BLaER1 treated with 17β-estradiol and CSF1 and Interleukin-3, amounts not matched to agents 10 nM and 100 nM (cell line): ENCODE measurements at regions not wholly inside any gene's neighbourhood (a gene's known extent, or its start where the extent isn't known, plus 50 kb on each side); places are given as distances from the start of the nearest gene placed in this dataset.
A peak's percentile ranks its signal among the peaks of the same experiment; 100 is the strongest.

ENCODE experiments used
- H3K27ac ChIP-seq, 11 experiments: shearing (Covaris generic); formaldehyde crosslinking; 2 replicates each; pipeline ENCODE4 v1.8.1; 2022
- H3K27me3 ChIP-seq, 11 experiments: shearing (Covaris generic); formaldehyde crosslinking; 2 replicates each; pipeline ENCODE4 v1.8.1; 2022
- H3K36me3 ChIP-seq, 11 experiments: shearing (Covaris generic); formaldehyde crosslinking; 2 replicates each; pipeline ENCODE4 v1.8.1; 2022
- H3K4me1 ChIP-seq, 10 experiments: shearing (Covaris generic); formaldehyde crosslinking; 2 replicates each; pipeline ENCODE4 v1.8.1; 2022
- H3K4me2 ChIP-seq, 11 experiments: shearing (Covaris generic); formaldehyde crosslinking; 2 replicates each; pipeline ENCODE4 v1.8.1; 2022
- H3K4me3 ChIP-seq, 10 experiments: shearing (Covaris generic); formaldehyde crosslinking; 2 replicates each; pipeline ENCODE4 v1.8.1; 2022
- H3K9ac ChIP-seq, 11 experiments: shearing (Covaris generic); formaldehyde crosslinking; 2 replicates each; pipeline ENCODE4 v1.8.1; 2022
- H3K9me3 ChIP-seq, 11 experiments: shearing (Covaris generic); formaldehyde crosslinking; replicated peaks in 1 of 11; 2 replicates each; pipeline ENCODE4 v1.8.1; 2022
- H4K20me1 ChIP-seq, 11 experiments: shearing (Covaris generic); formaldehyde crosslinking; 2 replicates each; pipeline ENCODE4 v1.8.1; 2022
- Cebpa-rat ChIP-seq, 11 experiments: shearing (Covaris generic); IDR thresholded peaks; 2 replicates each; pipeline ENCODE4 v1.8.1; 2022

DNA sequence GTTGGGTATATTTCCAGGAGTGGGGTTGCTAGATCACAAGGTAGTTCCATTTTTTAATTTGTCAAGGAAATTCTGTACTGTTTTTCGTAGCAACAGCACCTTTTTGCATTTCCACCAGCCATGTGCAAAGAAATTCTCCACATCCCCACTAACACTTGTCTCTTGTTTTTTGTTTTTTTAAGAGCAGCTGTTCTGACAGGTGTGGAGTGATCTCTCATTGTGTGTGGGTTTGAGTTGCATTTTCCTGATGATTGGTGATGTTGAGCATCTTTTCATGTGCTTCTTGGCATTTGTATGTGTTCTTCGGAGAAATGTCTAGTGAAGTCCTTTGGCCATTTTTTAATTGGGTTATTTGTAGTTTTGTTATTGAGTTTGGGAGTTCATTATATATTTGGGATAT, 80.3 kb upstream of the PUDP start:
- no peak overlapping the region for H3K4me2 ChIP-seq
- H3K9me3 ChIP-seq: peaks cover 0 to 19% (median 11%) of the 10 kb centered on the region in 11 experiments; a peak in 14 of 22 replicates
- no peak overlapping the region for H3K27ac ChIP-seq
- no peak overlapping the region for H3K4me3 ChIP-seq
- peaks cover 0 to 3% (median 0%) of the 10 kb centered on the region in 11 experiments; a peak in 2 of 22 replicates for H4K20me1 ChIP-seq
- peaks cover 0 to 46% (median 23%) of the 10 kb centered on the region in 10 experiments; a peak in 16 of 20 replicates for H3K4me1 ChIP-seq
- peaks cover 0 to 14% (median 0%) of the 10 kb centered on the region in 11 experiments; a peak in 2 of 22 replicates for H3K36me3 ChIP-seq
- no peak overlapping the region for H3K9ac ChIP-seq
- no peaks in the 10 kb centered on the region for H3K27me3 ChIP-seq
- no peak for TF ChIP-seq Cebpa-rat (IDR thresholded peaks at IDR 0.05)

GRCh38 chrX:7225338-7225737, 77.4 kb upstream of the PUDP start:
- H3K27ac ChIP-seq: no peak overlapping the region
- no peak overlapping the region for H3K4me3 ChIP-seq
- no peak overlapping the region for H3K4me2 ChIP-seq
- H3K9ac ChIP-seq: no peak overlapping the region
- no peaks in the 10 kb centered on the region; a peak in 1 of 22 replicates for H4K20me1 ChIP-seq
- TF ChIP-seq Cebpa-rat (IDR thresholded peaks at IDR 0.05): no peak
- peaks cover 0 to 23% (median 10%) of the 10 kb centered on the region in 11 experiments; a peak in 13 of 22 replicates for H3K9me3 ChIP-seq
- no peaks in the 10 kb centered on the region for H3K27me3 ChIP-seq
- H3K36me3 ChIP-seq: peaks cover 0 to 10% (median 0%) of the 10 kb centered on the region in 11 experiments; a peak in 3 of 22 replicates
- H3K4me1 ChIP-seq: peaks cover 0 to 20% (median 0%) of the 10 kb centered on the region in 10 experiments; a peak in 7 of 20 replicates

- Histone ChIP-seq H3K36me3 (peaks cover 0 to 15% (median 0%) of the 10 kb centered on the region in 11 experiments; a peak in 3 of 22 replicates), H3K4me2 (peak overlapping the region in 1 of 11 experiments; percentile 13; a peak in 2 of 22 replicates), H3K27me3 (no peaks in the 10 kb centered on the region), H3K9me3 (peaks cover 0 to 13% (median 4%) of the 10 kb centered on the region in 11 experiments; a peak in 5 of 22 replicates), H3K9ac (no peak overlapping the region), H3K4me1 (peaks cover 0 to 8% (median 2%) of the 10 kb centered on the region in 10 experiments; a peak in 6 of 20 replicates), H3K4me3 (no peak overlapping the region), H4K20me1 (no peaks in the 10 kb centered on the region), H3K27ac (no peak overlapping the region)
- TF ChIP-seq Cebpa-rat (IDR thresholded peaks at IDR 0.05): no peak
Observed at GRCh38 chrX:7223271-7223670, 75.3 kb upstream of the PUDP start.

DNA sequence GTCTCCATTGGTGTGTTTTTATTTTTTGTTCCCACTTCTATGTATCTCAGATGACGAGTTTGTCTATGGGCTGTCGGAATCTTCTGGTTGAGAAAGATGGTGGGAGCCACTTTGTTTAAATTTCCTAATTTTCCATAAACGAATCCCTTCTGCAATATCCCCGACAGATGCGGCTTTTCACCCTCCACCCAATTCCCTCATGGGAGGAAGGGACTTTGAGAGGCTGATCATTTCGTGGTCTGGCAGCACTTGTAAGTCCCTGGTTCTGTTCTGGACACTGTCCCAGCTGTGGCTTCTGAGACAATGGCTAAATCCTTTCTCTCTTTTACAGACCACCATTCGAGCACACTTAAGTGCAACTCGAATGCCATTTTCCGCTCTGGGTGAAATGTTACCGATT, 72.2 kb upstream of the PUDP start:
- H3K36me3 ChIP-seq: peaks cover 0 to 15% (median 0%) of the 10 kb centered on the region in 11 experiments; a peak in 3 of 22 replicates
- H3K4me2 ChIP-seq: no peak overlapping the region
- H4K20me1 ChIP-seq: no peaks in the 10 kb centered on the region
- no peak overlapping the region for H3K27ac ChIP-seq
- no peak overlapping the region for H3K4me3 ChIP-seq
- H3K9ac ChIP-seq: no peak overlapping the region
- peaks cover 0 to 13% (median 4%) of the 10 kb centered on the region in 11 experiments; a peak in 5 of 22 replicates for H3K9me3 ChIP-seq
- H3K27me3 ChIP-seq: no peaks in the 10 kb centered on the region
- TF ChIP-seq Cebpa-rat (IDR thresholded peaks at IDR 0.05): no peak
- H3K4me1 ChIP-seq: peaks cover 0 to 14% (median 2%) of the 10 kb centered on the region in 10 experiments; a peak in 6 of 20 replicates

DNA sequence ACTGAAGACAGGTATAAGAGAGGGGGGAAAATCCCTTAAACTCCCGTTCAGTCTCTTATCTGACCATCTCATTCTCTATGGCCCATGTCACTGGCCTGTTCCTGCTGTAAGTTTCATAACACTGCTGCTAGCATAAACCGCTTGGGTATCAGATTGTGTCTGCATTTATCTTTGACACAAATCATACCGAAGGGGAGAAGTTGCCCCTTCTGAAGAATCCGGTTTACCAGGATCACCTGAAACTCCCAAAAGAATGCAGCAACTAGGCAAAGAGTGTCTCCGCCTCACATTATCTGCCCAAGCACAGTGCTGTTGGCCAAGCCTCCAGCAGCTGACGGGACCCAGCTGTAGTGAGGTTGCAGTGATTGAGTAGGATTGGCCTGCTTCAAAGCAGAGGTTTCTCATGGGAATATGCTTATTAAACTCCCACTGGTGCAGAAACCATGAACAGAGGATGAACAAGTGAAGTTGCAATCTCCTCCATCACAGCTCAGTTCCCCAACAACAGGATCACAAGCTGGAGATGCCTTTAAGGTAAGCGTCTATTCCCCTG, 71.3 kb upstream of the PUDP start:
- no peak overlapping the region for H3K4me3 ChIP-seq
- no peak overlapping the region for H3K9ac ChIP-seq
- TF ChIP-seq Cebpa-rat (IDR thresholded peaks at IDR 0.05): no peak
- peaks cover 0 to 11% (median 0%) of the 10 kb centered on the region in 11 experiments; a peak in 3 of 22 replicates for H3K36me3 ChIP-seq
- H3K4me1 ChIP-seq: peaks cover 0 to 14% (median 2%) of the 10 kb centered on the region in 10 experiments; a peak in 6 of 20 replicates
- peak overlapping the region in 4 of 11 experiments; percentile 6 to 32 (median 9); a peak in 1 of 22 replicates for H3K4me2 ChIP-seq
- H3K9me3 ChIP-seq: peaks cover 0 to 13% (median 4%) of the 10 kb centered on the region in 11 experiments; a peak in 5 of 22 replicates
- no peak overlapping the region for H3K27ac ChIP-seq
- no peaks in the 10 kb centered on the region for H3K27me3 ChIP-seq
- no peaks in the 10 kb centered on the region for H4K20me1 ChIP-seq

DNA sequence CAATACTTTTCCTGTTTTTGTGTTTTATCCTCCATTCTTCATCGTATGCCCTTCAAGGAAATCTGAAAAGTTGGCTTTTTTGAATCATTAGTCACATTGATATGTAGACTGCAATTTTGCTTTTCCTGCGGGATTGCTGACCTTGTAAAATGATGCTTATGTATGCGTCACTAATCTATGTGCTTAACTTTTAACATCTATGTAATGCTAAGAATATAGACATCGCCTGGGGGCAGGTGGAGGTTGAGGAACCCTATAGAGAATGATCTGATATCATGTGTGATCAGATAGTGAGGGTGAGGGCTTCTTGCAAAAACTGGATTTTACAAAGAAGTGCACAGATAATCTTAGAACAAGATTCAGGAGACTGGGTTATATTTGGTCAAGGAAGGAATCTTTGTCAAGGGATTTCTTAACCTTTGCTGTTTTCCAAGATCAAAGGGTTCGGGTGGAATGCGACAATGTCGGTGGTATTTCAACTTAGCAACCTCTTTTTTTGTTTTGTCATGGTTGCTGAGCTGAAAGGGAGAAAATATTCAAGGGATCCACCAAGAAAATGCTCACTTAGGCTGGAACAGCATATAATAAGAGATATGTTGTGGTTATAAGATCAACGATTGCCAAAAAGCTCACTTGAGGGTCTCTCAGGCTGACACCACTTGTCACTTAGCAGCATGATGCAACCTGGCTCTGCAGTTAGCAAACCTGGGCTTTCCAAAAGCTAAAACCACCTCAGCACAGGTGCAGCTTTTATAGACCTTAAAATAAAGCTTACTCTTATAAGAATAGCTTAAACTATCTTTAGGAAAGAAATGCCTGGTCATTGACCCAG, 70.6 kb upstream of the PUDP start:
- no peaks in the 10 kb centered on the region for H4K20me1 ChIP-seq
- peaks cover 0 to 14% (median 2%) of the 10 kb centered on the region in 10 experiments; a peak in 6 of 20 replicates for H3K4me1 ChIP-seq
- H3K4me2 ChIP-seq: 0 out of 22 replicates have a peak overlapping the region, but pooled peaks of 1 of the 11 experiments have one; percentile 32
- peaks cover 0 to 13% (median 4%) of the 10 kb centered on the region in 11 experiments; a peak in 5 of 22 replicates for H3K9me3 ChIP-seq
- no peak for TF ChIP-seq Cebpa-rat (IDR thresholded peaks at IDR 0.05)
- no peak overlapping the region for H3K4me3 ChIP-seq
- H3K9ac ChIP-seq: no peak overlapping the region
- no peaks in the 10 kb centered on the region for H3K27me3 ChIP-seq
- H3K36me3 ChIP-seq: peaks cover 0 to 6% (median 0%) of the 10 kb centered on the region in 11 experiments; a peak in 3 of 22 replicates
- H3K27ac ChIP-seq: no peak overlapping the region

GRCh38 chrX:7216981-7217587, 69.1 kb upstream of the PUDP start:
- no peak for TF ChIP-seq Cebpa-rat (IDR thresholded peaks at IDR 0.05)
- Histone ChIP-seq H3K4me3 (no peak overlapping the region), H3K27me3 (no peaks in the 10 kb centered on the region), H3K27ac (no peak overlapping the region), H3K9ac (no peak overlapping the region), H4K20me1 (no peaks in the 10 kb centered on the region), H3K4me2 (no peak overlapping the region; a peak in 2 of 22 replicates), H3K36me3 (peaks cover 0 to 6% (median 0%) of the 10 kb centered on the region in 11 experiments; a peak in 3 of 22 replicates), H3K9me3 (peaks cover 0 to 13% (median 0%) of the 10 kb centered on the region in 11 experiments; a peak in 4 of 22 replicates), H3K4me1 (peaks cover 0 to 16% (median under 1%) of the 10 kb centered on the region in 10 experiments; a peak in 13 of 20 replicates)

- Histone ChIP-seq H3K36me3 (peaks cover 0 to 5% (median 0%) of the 10 kb centered on the region in 11 experiments; a peak in 2 of 22 replicates), H3K9me3 (0 out of 22 replicates have a peak, but pooled peaks cover 0 to 6% (median 0%) of the 10 kb centered on the region in 11 experiments), H3K9ac (no peak overlapping the region), H3K4me1 (peaks cover 12 to 28% (median 13%) of the 10 kb centered on the region in 10 experiments), H3K4me3 (no peak overlapping the region), H3K27ac (no peak overlapping the region), H4K20me1 (no peaks in the 10 kb centered on the region), H3K27me3 (no peaks in the 10 kb centered on the region), H3K4me2 (no peak overlapping the region)
- TF ChIP-seq Cebpa-rat (IDR thresholded peaks at IDR 0.05): no peak
Observed at GRCh38 chrX:7215842-7216241, 67.9 kb upstream of the PUDP start.
